Choroid plexus epithelial cell (primary cell): ENCODE measurements at regions not wholly inside any gene's neighbourhood (a gene's known extent, or its start where the extent isn't known, plus 50 kb on each side); places are given as distances from the start of the nearest gene placed in this dataset.

Source experiments
- DNase-seq: peaks from one replicate; pipeline ENCODE4 v3.0.0-alpha.2; 2010; ENCODE audit warnings: low read depth
- H3K4me3 ChIP-seq: 2 replicates; pipeline ENCODE4 v1.5.1; 2011; ENCODE audit warnings: low read depth, mild to moderate bottlenecking, control low read depth, low read length, moderate library complexity
- CTCF ChIP-seq: conservative IDR thresholded peaks from 2 replicates; pipeline ENCODE4 v1.5.1; 2011; ENCODE audit warnings: low read depth, mild to moderate bottlenecking, control low read depth, inconsistent platforms, low read length, moderate library complexity

- TF ChIP-seq CTCF: no peak
- no peak for DNase-seq
Observed at GRCh38 chr2:155363349-155363888, 664.9 kb downstream of the KCNJ3 start.

GRCh38 chr2:155357172-155357571 lies 658.7 kb downstream of the KCNJ3 start:
- TF ChIP-seq CTCF: no peak
- no peak overlapping the region for H3K4me3 ChIP-seq
- no peak for DNase-seq

More at GRCh38 chr2:155363349-155363888, 664.9 kb downstream of the KCNJ3 start:
- no peak overlapping the region for H3K4me3 ChIP-seq

GRCh38 chr2:155356250-155356649 lies 657.8 kb downstream of the KCNJ3 start:
- H3K4me3 ChIP-seq: no peak overlapping the region
- TF ChIP-seq CTCF: no peak
- DNase-seq: no peak

GRCh38 chr2:155350783-155351580 lies 652.5 kb downstream of the KCNJ3 start:
- no peak for DNase-seq
- H3K4me3 ChIP-seq: no peak overlapping the region
- TF ChIP-seq CTCF: no peak

GRCh38 chr2:155332016-155332415 lies 633.5 kb downstream of the KCNJ3 start:
- no peak overlapping the region for H3K4me3 ChIP-seq
- no peak for DNase-seq
- no peak for TF ChIP-seq CTCF

GRCh38 chr2:155320236-155320635 lies 621.7 kb downstream of the KCNJ3 start:
- DNase-seq: no peak
- no peak overlapping the region for H3K4me3 ChIP-seq
- no peak for TF ChIP-seq CTCF

GRCh38 chr2:155318710-155319109 lies 620.2 kb downstream of the KCNJ3 start:
- no peak overlapping the region for H3K4me3 ChIP-seq
- DNase-seq: no peak
- TF ChIP-seq CTCF: no peak
